ENCODE measurements at regions not wholly inside any gene's neighbourhood (a gene's known extent, or its start where the extent isn't known, plus 50 kb on each side); places are given as distances from the start of the nearest gene placed in this dataset.

DNA sequence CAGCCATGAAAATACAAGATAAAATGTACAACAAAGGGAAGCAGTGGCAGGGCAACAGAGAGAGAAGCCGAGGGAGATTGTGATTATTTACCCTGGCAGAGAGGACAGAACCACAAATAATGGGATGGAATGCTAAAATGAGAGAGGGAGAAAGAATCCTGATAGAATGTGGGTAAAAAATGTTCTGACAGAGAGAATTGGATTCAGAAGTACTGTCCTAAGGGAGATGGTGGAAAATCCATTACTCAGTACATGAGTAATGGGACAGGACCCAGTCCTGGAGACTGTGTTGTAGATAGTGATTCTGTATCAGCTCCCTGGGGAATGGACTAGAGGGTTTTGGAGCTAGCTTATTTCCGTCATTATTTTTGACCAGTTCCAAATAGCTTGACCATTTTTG, 831.5 kb downstream of the MAT2B start:
- no peak for TF ChIP-seq TAF1 (IDR thresholded peaks at IDR 0.05; ENCODE audit: low read depth)
- no peak for TF ChIP-seq EP300 (conservative IDR thresholded peaks at IDR 0.05; ENCODE audit: poor library complexity, severe bottlenecking)
- TF ChIP-seq EZH2 (IDR thresholded peaks at IDR 0.05; ENCODE audit: borderline replicate concordance, insufficient read depth, low read length, poor library complexity, severe bottlenecking): no peak
- TF ChIP-seq, protein P1, sequence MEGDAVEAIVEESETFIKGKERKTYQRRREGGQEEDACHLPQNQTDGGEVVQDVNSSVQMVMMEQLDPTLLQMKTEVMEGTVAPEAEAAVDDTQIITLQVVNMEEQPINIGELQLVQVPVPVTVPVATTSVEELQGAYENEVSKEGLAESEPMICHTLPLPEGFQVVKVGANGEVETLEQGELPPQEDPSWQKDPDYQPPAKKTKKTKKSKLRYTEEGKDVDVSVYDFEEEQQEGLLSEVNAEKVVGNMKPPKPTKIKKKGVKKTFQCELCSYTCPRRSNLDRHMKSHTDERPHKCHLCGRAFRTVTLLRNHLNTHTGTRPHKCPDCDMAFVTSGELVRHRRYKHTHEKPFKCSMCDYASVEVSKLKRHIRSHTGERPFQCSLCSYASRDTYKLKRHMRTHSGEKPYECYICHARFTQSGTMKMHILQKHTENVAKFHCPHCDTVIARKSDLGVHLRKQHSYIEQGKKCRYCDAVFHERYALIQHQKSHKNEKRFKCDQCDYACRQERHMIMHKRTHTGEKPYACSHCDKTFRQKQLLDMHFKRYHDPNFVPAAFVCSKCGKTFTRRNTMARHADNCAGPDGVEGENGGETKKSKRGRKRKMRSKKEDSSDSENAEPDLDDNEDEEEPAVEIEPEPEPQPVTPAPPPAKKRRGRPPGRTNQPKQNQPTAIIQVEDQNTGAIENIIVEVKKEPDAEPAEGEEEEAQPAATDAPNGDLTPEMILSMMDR (IDR thresholded peaks at IDR 0.05; ENCODE audit: poor library complexity, severe bottlenecking): no peak
- TF ChIP-seq, protein P2, sequence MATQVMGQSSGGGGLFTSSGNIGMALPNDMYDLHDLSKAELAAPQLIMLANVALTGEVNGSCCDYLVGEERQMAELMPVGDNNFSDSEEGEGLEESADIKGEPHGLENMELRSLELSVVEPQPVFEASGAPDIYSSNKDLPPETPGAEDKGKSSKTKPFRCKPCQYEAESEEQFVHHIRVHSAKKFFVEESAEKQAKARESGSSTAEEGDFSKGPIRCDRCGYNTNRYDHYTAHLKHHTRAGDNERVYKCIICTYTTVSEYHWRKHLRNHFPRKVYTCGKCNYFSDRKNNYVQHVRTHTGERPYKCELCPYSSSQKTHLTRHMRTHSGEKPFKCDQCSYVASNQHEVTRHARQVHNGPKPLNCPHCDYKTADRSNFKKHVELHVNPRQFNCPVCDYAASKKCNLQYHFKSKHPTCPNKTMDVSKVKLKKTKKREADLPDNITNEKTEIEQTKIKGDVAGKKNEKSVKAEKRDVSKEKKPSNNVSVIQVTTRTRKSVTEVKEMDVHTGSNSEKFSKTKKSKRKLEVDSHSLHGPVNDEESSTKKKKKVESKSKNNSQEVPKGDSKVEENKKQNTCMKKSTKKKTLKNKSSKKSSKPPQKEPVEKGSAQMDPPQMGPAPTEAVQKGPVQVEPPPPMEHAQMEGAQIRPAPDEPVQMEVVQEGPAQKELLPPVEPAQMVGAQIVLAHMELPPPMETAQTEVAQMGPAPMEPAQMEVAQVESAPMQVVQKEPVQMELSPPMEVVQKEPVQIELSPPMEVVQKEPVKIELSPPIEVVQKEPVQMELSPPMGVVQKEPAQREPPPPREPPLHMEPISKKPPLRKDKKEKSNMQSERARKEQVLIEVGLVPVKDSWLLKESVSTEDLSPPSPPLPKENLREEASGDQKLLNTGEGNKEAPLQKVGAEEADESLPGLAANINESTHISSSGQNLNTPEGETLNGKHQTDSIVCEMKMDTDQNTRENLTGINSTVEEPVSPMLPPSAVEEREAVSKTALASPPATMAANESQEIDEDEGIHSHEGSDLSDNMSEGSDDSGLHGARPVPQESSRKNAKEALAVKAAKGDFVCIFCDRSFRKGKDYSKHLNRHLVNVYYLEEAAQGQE (IDR thresholded peaks at IDR 0.05; ENCODE audit: borderline replicate concordance): no peak
